OCI-LY7 (cell line): ENCODE measurements at regions not wholly inside any gene's neighbourhood (a gene's known extent, or its start where the extent isn't known, plus 50 kb on each side); places are given as distances from the start of the nearest gene placed in this dataset.

Experiments
- BruUV-seq: library from RNA; stranded (reverse); fragments of 400-500 nt; replicated peaks from 2 replicates; lab custom pipeline; 2021; lab: Mats Ljungman, UMichigan
- CTCF ChIA-PET: fragments of 300-600 bp; sonication (Branson Sonifier 250); formaldehyde crosslinking; loops from one replicate; lab custom pipeline; 2022; ENCODE audit warnings: antibody characterized with exemption; ENCODE audit not compliant: unreplicated experiment; lab: Charles Lee
- POLR2A ChIA-PET: fragments of 300-600 bp; sonication (Branson Sonifier 250); formaldehyde crosslinking; loops from one replicate; lab custom pipeline; 2022; ENCODE audit warnings: antibody characterized with exemption; lab: Charles Lee
- DNase-seq: peaks from one replicate; pipeline ENCODE4 v3.0.0-alpha.2; 2015; ENCODE audit warnings: low spot score
- H2AFZ ChIP-seq: fragments of 200-600 bp; sonication (generic), shearing (Covaris generic); 2 replicates; pipeline ENCODE4 v1.6.1; 2014; ENCODE audit warnings: mild to moderate bottlenecking, antibody characterized with exemption, low read length, moderate library complexity
- H3K27ac ChIP-seq: fragments of 200-600 bp; sonication (generic); 2 replicates; pipeline ENCODE4 v1.5.1; 2014; ENCODE audit warnings: mixed run types, low read depth, mild to moderate bottlenecking, moderate library complexity, low read length, inconsistent platforms; ENCODE audit not compliant: poor library complexity, severe bottlenecking
- H3K36me3 ChIP-seq: fragments of 200-600 bp; sonication (generic); 2 replicates; pipeline ENCODE4 v1.6.1; 2014; ENCODE audit warnings: mild to moderate bottlenecking, antibody characterized with exemption, low read length, moderate library complexity, mixed read lengths; ENCODE audit not compliant: insufficient read depth
- H3K4me1 ChIP-seq: fragments of 200-600 bp; sonication (generic); 2 replicates; pipeline ENCODE4 v1.5.1; 2014; ENCODE audit warnings: mild to moderate bottlenecking, low read length; ENCODE audit not compliant: insufficient read depth, poor library complexity, severe bottlenecking
- H3K4me2 ChIP-seq: fragments of 200-600 bp; sonication (generic); 2 replicates; pipeline ENCODE4 v1.6.1; 2014; ENCODE audit warnings: mild to moderate bottlenecking, low read length
- H3K4me3 ChIP-seq: fragments of 200-600 bp; sonication (generic); 2 replicates; pipeline ENCODE4 v1.5.1; 2014; ENCODE audit warnings: mild to moderate bottlenecking, low read depth, low read length; ENCODE audit not compliant: poor library complexity, severe bottlenecking
- H3K79me2 ChIP-seq: fragments of 200-600 bp; sonication (generic); 2 replicates; pipeline ENCODE4 v1.6.1; 2016; ENCODE audit warnings: low read depth, mild to moderate bottlenecking, low read length, moderate library complexity, mixed read lengths; ENCODE audit not compliant: insufficient read depth
- H3K9me2 ChIP-seq: fragments of 200-600 bp; sonication (generic); 2 replicates; pipeline ENCODE4 v1.6.1; 2016; ENCODE audit warnings: mild to moderate bottlenecking, low read length, mixed read lengths; ENCODE audit not compliant: insufficient read depth
- H3K9me3 ChIP-seq: fragments of 200-600 bp; sonication (generic); 2 replicates; pipeline ENCODE4 v1.6.1; 2014; ENCODE audit warnings: mild to moderate bottlenecking, mixed run types, low read length, mixed read lengths
- H4K20me1 ChIP-seq: fragments of 200-600 bp; sonication (generic); 2 replicates; pipeline ENCODE4 v1.6.1; 2014; ENCODE audit warnings: mild to moderate bottlenecking, antibody characterized with exemption, low read length, moderate library complexity, mixed read lengths; ENCODE audit not compliant: insufficient read depth
- CTCF ChIP-seq: fragments of 200-600 bp; sonication (generic); conservative IDR thresholded peaks from 2 replicates; pipeline ENCODE4 v1.5.1; 2014; ENCODE audit warnings: mild to moderate bottlenecking, antibody characterized with exemption, low read length, moderate library complexity, mixed read lengths
- EZH2phosphoT487 ChIP-seq: fragments of 200-600 bp; sonication (generic); IDR thresholded peaks from 2 replicates; pipeline ENCODE4 v1.6.1; 2018; ENCODE audit warnings: low read depth, borderline replicate concordance, mild to moderate bottlenecking, mixed run types, antibody characterized with exemption, low read length, moderate library complexity, mixed read lengths
- intact Hi-C: fragments of 100-400 bp; cut with micrococcal nuclease; formaldehyde crosslinking; loops from one replicate; pipeline ENCODE4 v1.10.0; 2022; ENCODE audit not compliant: unreplicated experiment

DNA sequence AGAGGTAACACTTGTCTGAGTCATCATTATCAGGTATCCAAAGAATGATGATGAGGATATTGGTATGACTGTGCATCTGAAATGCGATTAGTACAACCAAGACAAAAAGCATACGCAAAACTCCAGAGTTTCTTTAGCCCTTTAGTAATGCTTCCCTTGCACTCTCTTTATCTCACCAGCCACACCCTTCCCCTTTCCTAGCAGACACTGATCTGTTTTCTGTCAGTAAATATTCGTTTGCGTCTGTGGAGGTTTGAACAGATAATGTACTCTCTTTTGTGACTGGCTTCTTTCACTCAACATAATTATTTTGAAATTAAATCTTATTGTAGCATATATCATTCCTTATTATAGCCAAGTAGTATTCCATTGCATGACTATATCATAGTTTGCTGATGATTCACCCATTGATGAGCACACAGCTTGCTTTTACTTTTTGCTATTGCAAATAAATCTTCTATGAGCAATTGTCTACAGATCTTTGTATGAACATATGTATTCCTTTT, 775.7 kb downstream of the SLC6A15 start:
- Histone ChIP-seq H3K4me3 (no peak overlapping the region), H3K9me2 (no peaks in the 10 kb centered on the region), H3K4me1 (no peaks in the 10 kb centered on the region), H3K9me3 (no peaks in the 10 kb centered on the region), H2AFZ (no peak overlapping the region), H3K27ac (no peak overlapping the region), H3K79me2 (no peaks in the 10 kb centered on the region), H4K20me1 (no peaks in the 10 kb centered on the region), H3K36me3 (no peaks in the 10 kb centered on the region), H3K4me2 (no peak overlapping the region)
- CTCF ChIA-PET, result no interaction called here
- intact Hi-C loops, result no loop called here
- TF ChIP-seq EZH2phosphoT487, result no peak
- TF ChIP-seq CTCF, result no peak
- no peak for DNase-seq
- no TSS peak for BruUV-seq
- POLR2A ChIA-PET, result no interaction called here

DNA sequence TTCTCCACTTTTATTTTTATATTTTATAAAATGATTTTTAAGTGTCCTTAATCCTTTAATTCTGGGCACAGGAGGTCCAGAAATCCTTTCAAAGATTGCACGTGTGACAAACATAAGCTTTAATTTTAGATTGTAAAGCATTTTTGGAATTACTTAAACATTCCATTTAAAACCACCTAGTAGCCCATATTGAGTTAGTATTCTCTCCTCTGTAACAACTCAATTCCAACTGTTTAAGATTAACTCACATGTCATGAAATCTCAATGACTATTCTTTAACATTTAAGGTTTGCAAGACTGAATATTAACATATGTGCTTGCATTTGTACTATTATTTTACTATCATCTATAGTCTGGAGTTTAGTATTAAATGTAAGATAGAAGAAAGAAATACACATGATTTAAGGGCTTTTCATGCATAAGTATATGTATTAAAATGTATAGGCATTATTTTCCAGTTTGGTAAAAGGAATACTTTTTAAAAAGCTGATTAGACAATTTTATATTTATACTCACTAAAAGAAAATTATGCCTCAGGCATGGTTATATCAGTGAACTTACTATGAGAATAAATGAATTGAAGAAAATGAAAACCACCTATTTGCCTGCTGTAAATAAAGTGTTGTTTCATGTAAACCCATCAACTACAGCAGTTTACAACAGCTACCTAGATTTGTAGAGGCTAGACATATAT, 776.9 kb downstream of the SLC6A15 start:
- BruUV-seq, result no TSS peak
- H3K4me1 ChIP-seq, result no peaks in the 10 kb centered on the region

More for the DNA sequence above, 776.9 kb downstream of the SLC6A15 start:
- Histone ChIP-seq H3K79me2 (no peaks in the 10 kb centered on the region), H3K36me3 (no peaks in the 10 kb centered on the region), H3K4me3 (no peak overlapping the region), H3K9me3 (no peaks in the 10 kb centered on the region), H3K27ac (no peak overlapping the region), H2AFZ (no peak overlapping the region), H3K4me2 (no peak overlapping the region), H4K20me1 (no peaks in the 10 kb centered on the region), H3K9me2 (no peaks in the 10 kb centered on the region)
- intact Hi-C loops, result no loop called here
- CTCF ChIA-PET, result no interaction called here
- POLR2A ChIA-PET, result interaction anchor here (0.5 kb wide), 1 partner anchor 48 kb away, joined by 3 read pairs; no protein-coding TSS in a partner anchor
- no peak for DNase-seq
- TF ChIP-seq CTCF, result no peak
- TF ChIP-seq EZH2phosphoT487, result no peak
